ENCODE measurements at regions not wholly inside any gene's neighbourhood (a gene's known extent, or its start where the extent isn't known, plus 50 kb on each side); places are given as distances from the start of the nearest gene placed in this dataset.

GRCh38 chr5:27784317-27784716 lies 745.9 kb upstream of the CDH9 start:
- no peak for ATAC-seq

DNA sequence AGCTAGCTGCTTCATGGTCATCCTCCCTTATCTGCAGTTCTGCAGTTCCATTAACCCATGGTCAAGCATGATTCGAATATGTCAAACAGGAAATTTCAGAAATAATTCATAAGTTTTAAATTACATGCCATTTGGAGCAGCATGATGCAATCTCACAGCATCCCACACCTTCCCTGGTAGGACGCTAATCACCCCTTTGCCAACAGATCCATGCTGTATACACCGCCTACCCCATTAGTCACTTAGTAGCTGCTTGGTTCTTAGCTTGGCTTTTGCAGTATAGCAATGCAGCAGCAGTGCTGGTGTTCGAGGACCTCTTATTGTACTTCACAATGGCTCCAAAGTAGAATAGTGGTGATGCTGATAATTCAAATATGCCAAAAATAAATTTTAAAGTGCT lies 739.7 kb upstream of the CDH9 start:
- ATAC-seq = no peak
- TF ChIP-seq, protein P1, sequence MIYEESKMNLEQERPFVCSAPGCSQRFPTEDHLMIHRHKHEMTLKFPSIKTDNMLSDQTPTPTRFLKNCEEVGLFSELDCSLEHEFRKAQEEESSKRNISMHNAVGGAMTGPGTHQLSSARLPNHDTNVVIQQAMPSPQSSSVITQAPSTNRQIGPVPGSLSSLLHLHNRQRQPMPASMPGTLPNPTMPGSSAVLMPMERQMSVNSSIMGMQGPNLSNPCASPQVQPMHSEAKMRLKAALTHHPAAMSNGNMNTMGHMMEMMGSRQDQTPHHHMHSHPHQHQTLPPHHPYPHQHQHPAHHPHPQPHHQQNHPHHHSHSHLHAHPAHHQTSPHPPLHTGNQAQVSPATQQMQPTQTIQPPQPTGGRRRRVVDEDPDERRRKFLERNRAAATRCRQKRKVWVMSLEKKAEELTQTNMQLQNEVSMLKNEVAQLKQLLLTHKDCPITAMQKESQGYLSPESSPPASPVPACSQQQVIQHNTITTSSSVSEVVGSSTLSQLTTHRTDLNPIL (CRISPR knock-in tag; IDR thresholded peaks at IDR 0.05; ENCODE audit: low read depth) = no peak
- TF ChIP-seq ZFP30 (CRISPR knock-in tag; IDR thresholded peaks at IDR 0.05) (no peak), GLIS3 (CRISPR knock-in tag; IDR thresholded peaks at IDR 0.05) (no peak), CSDC2 (CRISPR knock-in tag; IDR thresholded peaks at IDR 0.05) (no peak), TCF4 (CRISPR knock-in tag; IDR thresholded peaks at IDR 0.05; ENCODE audit: borderline replicate concordance) (no peak), ARNTL (CRISPR knock-in tag; IDR thresholded peaks at IDR 0.05; ENCODE audit: borderline replicate concordance, low read depth) (no peak), ESRRG (CRISPR knock-in tag; IDR thresholded peaks at IDR 0.05) (no peak), ZNF565 (CRISPR knock-in tag; conservative IDR thresholded peaks at IDR 0.05; ENCODE audit: low read depth) (no peak)
- TF ChIP-seq, protein P2, sequence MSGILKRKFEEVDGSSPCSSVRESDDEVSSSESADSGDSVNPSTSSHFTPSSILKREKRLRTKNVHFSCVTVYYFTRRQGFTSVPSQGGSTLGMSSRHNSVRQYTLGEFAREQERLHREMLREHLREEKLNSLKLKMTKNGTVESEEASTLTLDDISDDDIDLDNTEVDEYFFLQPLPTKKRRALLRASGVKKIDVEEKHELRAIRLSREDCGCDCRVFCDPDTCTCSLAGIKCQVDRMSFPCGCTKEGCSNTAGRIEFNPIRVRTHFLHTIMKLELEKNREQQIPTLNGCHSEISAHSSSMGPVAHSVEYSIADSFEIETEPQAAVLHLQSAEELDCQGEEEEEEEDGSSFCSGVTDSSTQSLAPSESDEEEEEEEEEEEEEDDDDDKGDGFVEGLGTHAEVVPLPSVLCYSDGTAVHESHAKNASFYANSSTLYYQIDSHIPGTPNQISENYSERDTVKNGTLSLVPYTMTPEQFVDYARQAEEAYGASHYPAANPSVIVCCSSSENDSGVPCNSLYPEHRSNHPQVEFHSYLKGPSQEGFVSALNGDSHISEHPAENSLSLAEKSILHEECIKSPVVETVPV (CRISPR knock-in tag; IDR thresholded peaks at IDR 0.05) = no peak

More at GRCh38 chr5:27784317-27784716, 745.9 kb upstream of the CDH9 start:
- TF ChIP-seq TCF4 (CRISPR knock-in tag; IDR thresholded peaks at IDR 0.05; ENCODE audit: borderline replicate concordance) = no peak
- no peak for TF ChIP-seq TOX (CRISPR knock-in tag; IDR thresholded peaks at IDR 0.05; ENCODE audit: borderline replicate concordance)
- TF ChIP-seq ZC3H10 (CRISPR knock-in tag; IDR thresholded peaks at IDR 0.05) = no peak
- TF ChIP-seq, protein P2 (CRISPR knock-in tag; IDR thresholded peaks at IDR 0.05) = no peak
- TF ChIP-seq, protein P1 (CRISPR knock-in tag; IDR thresholded peaks at IDR 0.05; ENCODE audit: low read depth) = no peak
- no peak for TF ChIP-seq TSHZ2 (CRISPR knock-in tag; IDR thresholded peaks at IDR 0.05)
- no peak for TF ChIP-seq GLIS3 (CRISPR knock-in tag; IDR thresholded peaks at IDR 0.05)
- no peak for TF ChIP-seq ZNF70 (CRISPR knock-in tag; IDR thresholded peaks at IDR 0.05)
- TF ChIP-seq ZNF8 (CRISPR knock-in tag; IDR thresholded peaks at IDR 0.05) = no peak
- TF ChIP-seq ZFP3 (CRISPR knock-in tag; IDR thresholded peaks at IDR 0.05) = no peak
- no peak for TF ChIP-seq ESRRG (CRISPR knock-in tag; IDR thresholded peaks at IDR 0.05)
- TF ChIP-seq OSR1 (CRISPR knock-in tag; IDR thresholded peaks at IDR 0.05) = no peak

GRCh38 chr5:27773636-27774035 lies 735.2 kb upstream of the CDH9 start:
- ATAC-seq = no peak
- TF ChIP-seq OSR1 (CRISPR knock-in tag; IDR thresholded peaks at IDR 0.05) (no peak), ZC3H10 (CRISPR knock-in tag; IDR thresholded peaks at IDR 0.05) (no peak), ZFP3 (CRISPR knock-in tag; IDR thresholded peaks at IDR 0.05) (no peak), SNAI2 (CRISPR knock-in tag; IDR thresholded peaks at IDR 0.05) (no peak), ESRRG (CRISPR knock-in tag; IDR thresholded peaks at IDR 0.05) (no peak), ISL1 (CRISPR knock-in tag; IDR thresholded peaks at IDR 0.05) (no peak), RARB (CRISPR knock-in tag; IDR thresholded peaks at IDR 0.05) (no peak), BACH2 (CRISPR knock-in tag; IDR thresholded peaks at IDR 0.05; ENCODE audit: borderline replicate concordance) (no peak), TCF4 (CRISPR knock-in tag; IDR thresholded peaks at IDR 0.05; ENCODE audit: borderline replicate concordance) (no peak), ARNTL (CRISPR knock-in tag; IDR thresholded peaks at IDR 0.05; ENCODE audit: borderline replicate concordance, low read depth) (no peak), TSHZ2 (CRISPR knock-in tag; IDR thresholded peaks at IDR 0.05) (no peak), ZNF8 (CRISPR knock-in tag; IDR thresholded peaks at IDR 0.05) (no peak)
- TF ChIP-seq, protein P1 (CRISPR knock-in tag; IDR thresholded peaks at IDR 0.05; ENCODE audit: low read depth) = no peak
- TF ChIP-seq, protein P2 (CRISPR knock-in tag; IDR thresholded peaks at IDR 0.05) = no peak

Data from SK-N-SH treated with all-trans-retinoic acid at 6 μM for 48 hours (cell line).